ENCODE measurements at regions not wholly inside any gene's neighbourhood (a gene's known extent, or its start where the extent isn't known, plus 50 kb on each side); places are given as distances from the start of the nearest gene placed in this dataset.

- no peaks in the 10 kb centered on the region for H3K9me3 Mint-ChIP-seq (ENCODE audit: low read depth, unreplicated experiment)
- BruUV-seq (replicated peaks), result no TSS peak
- peaks cover 100% of the 10 kb centered on the region for H3K27me3 Mint-ChIP-seq (ENCODE audit: unreplicated experiment)
- CTCF ChIA-PET, result interaction anchor here (0.6 kb wide), 1 partner anchor 86 kb away, joined by 3 read pairs; no protein-coding TSS in a partner anchor
- no peak overlapping the region for H3K4me3 Mint-ChIP-seq (ENCODE audit: low read depth, unreplicated experiment)
- H3K36me3 Mint-ChIP-seq (ENCODE audit: insufficient read depth, unreplicated experiment), result no peaks in the 10 kb centered on the region
- no peaks in the 10 kb centered on the region for H3K4me1 Mint-ChIP-seq (ENCODE audit: low read depth, unreplicated experiment)
- intact Hi-C loops (cut with micrococcal nuclease; ENCODE audit: unreplicated experiment), result no loop called here
- no peak for TF ChIP-seq CTCF (IDR thresholded peaks at IDR 0.05; ENCODE audit: unreplicated experiment)
- DNase-seq, result no peak
- no peak overlapping the region for H3K27ac Mint-ChIP-seq (ENCODE audit: unreplicated experiment)
Measured at GRCh38 chr20:56867128-56867527, 238.0 kb downstream of the TFAP2C start.

GRCh38 chr20:56868746-56869145, 239.6 kb downstream of the TFAP2C start:
- CTCF ChIA-PET, result no interaction called here
- no peaks in the 10 kb centered on the region for H3K36me3 Mint-ChIP-seq (ENCODE audit: insufficient read depth, unreplicated experiment)
- intact Hi-C loops (cut with micrococcal nuclease; ENCODE audit: unreplicated experiment), result no loop called here
- DNase-seq, result no peak
- H3K4me3 Mint-ChIP-seq (ENCODE audit: low read depth, unreplicated experiment), result no peak overlapping the region
- H3K27me3 Mint-ChIP-seq (ENCODE audit: unreplicated experiment), result peaks cover 100% of the 10 kb centered on the region
- no peak overlapping the region for H3K27ac Mint-ChIP-seq (ENCODE audit: unreplicated experiment)
- H3K4me1 Mint-ChIP-seq (ENCODE audit: low read depth, unreplicated experiment), result no peaks in the 10 kb centered on the region
- no TSS peak for BruUV-seq (replicated peaks)
- no peaks in the 10 kb centered on the region for H3K9me3 Mint-ChIP-seq (ENCODE audit: low read depth, unreplicated experiment)
- TF ChIP-seq CTCF (IDR thresholded peaks at IDR 0.05; ENCODE audit: unreplicated experiment), result no peak

- intact Hi-C loops (cut with micrococcal nuclease; ENCODE audit: unreplicated experiment), result no loop called here
- H3K4me1 Mint-ChIP-seq (ENCODE audit: low read depth, unreplicated experiment), result no peaks in the 10 kb centered on the region
- no peak overlapping the region for H3K4me3 Mint-ChIP-seq (ENCODE audit: low read depth, unreplicated experiment)
- BruUV-seq (replicated peaks), result no TSS peak
- no peak for TF ChIP-seq CTCF (IDR thresholded peaks at IDR 0.05; ENCODE audit: unreplicated experiment)
- no peaks in the 10 kb centered on the region for H3K9me3 Mint-ChIP-seq (ENCODE audit: low read depth, unreplicated experiment)
- CTCF ChIA-PET, result no interaction called here
- no peak overlapping the region for H3K27ac Mint-ChIP-seq (ENCODE audit: unreplicated experiment)
- H3K36me3 Mint-ChIP-seq (ENCODE audit: insufficient read depth, unreplicated experiment), result no peaks in the 10 kb centered on the region
- peaks cover 99% of the 10 kb centered on the region for H3K27me3 Mint-ChIP-seq (ENCODE audit: unreplicated experiment)
- no peak for DNase-seq
Measured at GRCh38 chr20:56870271-56870670, 241.2 kb downstream of the TFAP2C start.

- Mint-ChIP-seq H3K9me3 (ENCODE audit: low read depth, unreplicated experiment) (no peaks in the 10 kb centered on the region), H3K27ac (ENCODE audit: unreplicated experiment) (no peak overlapping the region), H3K27me3 (ENCODE audit: unreplicated experiment) (peaks cover 85% of the 10 kb centered on the region), H3K4me3 (ENCODE audit: low read depth, unreplicated experiment) (no peak overlapping the region), H3K36me3 (ENCODE audit: insufficient read depth, unreplicated experiment) (no peaks in the 10 kb centered on the region), H3K4me1 (ENCODE audit: low read depth, unreplicated experiment) (no peaks in the 10 kb centered on the region)
- CTCF ChIA-PET, result no interaction called here
- DNase-seq, result no peak
- BruUV-seq (replicated peaks), result no TSS peak
- intact Hi-C loops (cut with micrococcal nuclease; ENCODE audit: unreplicated experiment), result no loop called here
- TF ChIP-seq CTCF (IDR thresholded peaks at IDR 0.05; ENCODE audit: unreplicated experiment), result no peak
Measured at GRCh38 chr20:56871691-56872090, 242.6 kb downstream of the TFAP2C start.
